Skeletal muscle cell (primary cell): ENCODE measurements at regions not wholly inside any gene's neighbourhood (a gene's known extent, or its start where the extent isn't known, plus 50 kb on each side); places are given as distances from the start of the nearest gene placed in this dataset.

Experiments used
- DNase-seq: peaks from one replicate; pipeline ENCODE4 v3.0.0-alpha.2; 2010; ENCODE audit warnings: low read depth
- H3K4me3 ChIP-seq: 2 replicates; pipeline ENCODE4 v1.5.1; 2011; ENCODE audit warnings: low read depth, mild to moderate bottlenecking, control low read depth, low read length, moderate library complexity

- H3K4me3 ChIP-seq: no peak overlapping the region
- DNase-seq: no peak
Measured at GRCh38 chr14:96617635-96618034, 115.5 kb downstream of the PAPOLA start.

- H3K4me3 ChIP-seq: no peak overlapping the region
- DNase-seq: no peak
Measured at GRCh38 chr14:96622926-96623325, 120.7 kb downstream of the PAPOLA start.

- DNase-seq: no peak
- no peak overlapping the region for H3K4me3 ChIP-seq
Measured at GRCh38 chr14:96623676-96624484, 121.7 kb downstream of the PAPOLA start.

- DNase-seq: no peak
- H3K4me3 ChIP-seq: no peak overlapping the region
Measured at GRCh38 chr14:96624661-96625425, 122.7 kb downstream of the PAPOLA start.

GRCh38 chr14:96625426-96625985 lies 123.3 kb downstream of the PAPOLA start:
- no peak overlapping the region for H3K4me3 ChIP-seq
- no peak for DNase-seq

- no peak overlapping the region for H3K4me3 ChIP-seq
- no peak for DNase-seq
Measured at GRCh38 chr14:96626121-96626768, 124.1 kb downstream of the PAPOLA start.

- no peak for DNase-seq
Measured at GRCh38 chr14:96626916-96627315, 124.7 kb downstream of the PAPOLA start.

GRCh38 chr14:96627386-96627785 lies 125.2 kb downstream of the PAPOLA start:
- H3K4me3 ChIP-seq: no peak overlapping the region
- no peak for DNase-seq

More at GRCh38 chr14:96626916-96627315, 124.7 kb downstream of the PAPOLA start:
- no peak overlapping the region for H3K4me3 ChIP-seq

GRCh38 chr14:96627811-96628775 lies 125.9 kb downstream of the PAPOLA start:
- H3K4me3 ChIP-seq: no peak overlapping the region
- DNase-seq: no peak

- H3K4me3 ChIP-seq: no peak overlapping the region
- no peak for DNase-seq
Measured at GRCh38 chr14:96629082-96629481, 126.9 kb downstream of the PAPOLA start.

- DNase-seq: no peak
- no peak overlapping the region for H3K4me3 ChIP-seq
Measured at GRCh38 chr14:96629558-96630222, 127.5 kb downstream of the PAPOLA start.

- DNase-seq: no peak
- H3K4me3 ChIP-seq: no peak overlapping the region
Measured at GRCh38 chr14:96630281-96630680, 128.1 kb downstream of the PAPOLA start.

GRCh38 chr14:96631030-96631429 lies 128.8 kb downstream of the PAPOLA start:
- DNase-seq: no peak
- H3K4me3 ChIP-seq: no peak overlapping the region

GRCh38 chr14:96631621-96632362 lies 129.6 kb downstream of the PAPOLA start:
- DNase-seq: no peak
- H3K4me3 ChIP-seq: no peak overlapping the region

GRCh38 chr14:96632363-96632758 lies 130.2 kb downstream of the PAPOLA start:
- no peak overlapping the region for H3K4me3 ChIP-seq
- no peak for DNase-seq

- no peak overlapping the region for H3K4me3 ChIP-seq
- DNase-seq: no peak
Measured at GRCh38 chr14:96633096-96633495, 130.9 kb downstream of the PAPOLA start.

GRCh38 chr14:96634481-96634880 lies 132.3 kb downstream of the PAPOLA start:
- no peak overlapping the region for H3K4me3 ChIP-seq
- no peak for DNase-seq

- no peak for DNase-seq
- no peak overlapping the region for H3K4me3 ChIP-seq
Measured at GRCh38 chr14:96634896-96635295, 132.7 kb downstream of the PAPOLA start.
